HCT116 (cell line): ENCODE measurements at regions not wholly inside any gene's neighbourhood (a gene's known extent, or its start where the extent isn't known, plus 50 kb on each side); places are given as distances from the start of the nearest gene placed in this dataset.

Experiments used
- ATAC-seq: fragments of 200-7000 bp; cut with Tn5 transposase; 2 replicates; pipeline ENCODE4 v1.9.1; 2020; ENCODE audit warnings: mild to moderate bottlenecking, moderate library complexity
- BruUV-seq: library from RNA; stranded (reverse); fragments of 400-500 nt; replicated peaks from 2 replicates; lab custom pipeline; 2021; lab: Mats Ljungman, UMichigan
- CTCF ChIA-PET: fragments of 300-600 bp; sonication (Branson Sonifier 250); formaldehyde crosslinking; loops from one replicate; lab custom pipeline; 2021; ENCODE audit warnings: antibody characterized with exemption; lab: Charles Lee
- POLR2A ChIA-PET: fragments of 300-600, 350-600 bp; sonication (Branson Sonifier 250); formaldehyde crosslinking; loops from one replicate; lab custom pipeline; 2021; ENCODE audit warnings: antibody characterized with exemption; lab: Charles Lee
- RAD21 ChIA-PET, 2 experiments: fragments of 300-600 bp; sonication (Branson Sonifier 250); formaldehyde crosslinking; loops; one replicate each; lab custom pipeline; 2023; ENCODE audit warnings: low total read pairs in 2 of 2; ENCODE audit not compliant: uncharacterized antibody in 2 of 2, unreplicated experiment in 2 of 2, low non-redundant PET in 1 of 2; lab: Charles Lee
- DNase-seq: peaks from one replicate; pipeline ENCODE4 v3.0.0-alpha.2; 2010; ENCODE audit warnings: low read depth, low spot score
- H2AFZ ChIP-seq: fragments of 200-600 bp; shearing (Covaris generic), sonication (generic); 2 replicates; pipeline ENCODE4 v1.6.1; 2017; ENCODE audit warnings: low read depth, mixed run types, mixed read lengths, antibody characterized with exemption, low read length; ENCODE audit not compliant: poor library complexity, severe bottlenecking
- H3K27ac ChIP-seq: 2 replicates; pipeline ENCODE4 v1.5.1; 2012; ENCODE audit warnings: low read depth, low read length
- H3K27me3 ChIP-seq: fragments of 200-600 bp; sonication (generic); 2 replicates; pipeline ENCODE4 v1.6.1; 2016; ENCODE audit warnings: mixed run types, low read length, mixed read lengths; ENCODE audit not compliant: insufficient read depth
- H3K36me3 ChIP-seq, 2 experiments: fragments of 200-500 bp in 1 of 2; fragments of 200-600 bp in 1 of 2; sonication (Bioruptor generic) in 1 of 2; sonication (generic) in 1 of 2; 2 replicates each; pipeline versions ENCODE4 v1.5.1 to v1.6.1; 2014 to 2016; ENCODE audit warnings: low read length in 2 of 2, inconsistent platforms in 1 of 2, mixed read lengths in 1 of 2, mixed run types in 1 of 2; ENCODE audit not compliant: insufficient read depth in 2 of 2, control insufficient read depth in 1 of 2
- H3K4me1 ChIP-seq, 2 experiments: fragments of 200-600 bp in 1 of 2; sonication (generic) in 1 of 2; 2 replicates each; pipeline versions ENCODE4 v1.5.1 to v1.6.1; 2012 to 2017; ENCODE audit warnings: low read length in 2 of 2, inconsistent platforms in 1 of 2, mild to moderate bottlenecking in 1 of 2, mixed read lengths in 1 of 2, mixed run types in 1 of 2, moderate library complexity in 1 of 2; ENCODE audit not compliant: insufficient read depth in 2 of 2, control insufficient read depth in 1 of 2
- H3K4me2 ChIP-seq: fragments of 200-600 bp; sonication (generic); 2 replicates; pipeline ENCODE4 v1.6.1; 2017; ENCODE audit warnings: mixed run types, low read length, mixed read lengths
- H3K4me3 ChIP-seq, 2 experiments: fragments of 200-600 bp in 1 of 2; sonication (generic) in 1 of 2; replicated peaks in 1 of 2; 2 replicates each; pipeline ENCODE4 v1.5.1; 2011 to 2016; ENCODE audit warnings: low read length in 2 of 2, control low read depth in 1 of 2, low read depth in 1 of 2, mild to moderate bottlenecking in 1 of 2, mixed read lengths in 1 of 2, mixed run types in 1 of 2
- H3K79me2 ChIP-seq: fragments of 200-600 bp; sonication (generic); 2 replicates; pipeline ENCODE4 v1.6.1; 2017; ENCODE audit warnings: mild to moderate bottlenecking, mixed run types, low read length, moderate library complexity, mixed read lengths; ENCODE audit not compliant: insufficient read depth
- H3K9ac ChIP-seq: fragments of 200-600 bp; sonication (generic); 2 replicates; pipeline ENCODE4 v1.6.1; 2016; ENCODE audit warnings: low read length, mixed read lengths
- H3K9me2 ChIP-seq: fragments of 200-600 bp; sonication (generic), shearing (Covaris generic); 2 replicates; pipeline ENCODE4 v1.6.1; 2017; ENCODE audit warnings: mixed run types, mild to moderate bottlenecking, moderate library complexity; ENCODE audit not compliant: insufficient read depth
- H3K9me3 ChIP-seq, 2 experiments: fragments of 200-500 bp in 1 of 2; fragments of 200-600 bp in 1 of 2; sonication (Bioruptor generic) in 1 of 2; sonication (generic) in 1 of 2; 2 replicates each; pipeline ENCODE4 v1.6.1; 2014 to 2017; ENCODE audit warnings: low read length in 2 of 2, mixed read lengths in 2 of 2, inconsistent platforms in 1 of 2, low read depth in 1 of 2, mild to moderate bottlenecking in 1 of 2, mixed run types in 1 of 2, moderate library complexity in 1 of 2; ENCODE audit not compliant: control insufficient read depth in 1 of 2, insufficient read depth in 1 of 2
- H4K20me1 ChIP-seq: fragments of 200-600 bp; sonication (generic), shearing (Covaris generic); 2 replicates; pipeline ENCODE4 v1.6.1; 2017; ENCODE audit warnings: mixed run types, mild to moderate bottlenecking, moderate library complexity; ENCODE audit not compliant: insufficient read depth
- ATF3 ChIP-seq: IDR thresholded peaks from 2 replicates; pipeline ENCODE4 v1.6.1; 2012
- CBX3 ChIP-seq: IDR thresholded peaks from 2 replicates; pipeline ENCODE4 v1.6.1; 2012; ENCODE audit warnings: low read depth
- CEBPB ChIP-seq: IDR thresholded peaks from 2 replicates; pipeline ENCODE4 v1.6.1; 2012; ENCODE audit warnings: low read depth
- CTCF ChIP-seq, 3 experiments: fragments of 200-600 bp in 1 of 3; sonication (generic) in 1 of 3; IDR thresholded peaks in 2 of 3; conservative IDR thresholded peaks in 1 of 3; 2 replicates each; pipeline ENCODE4 v1.5.1; 2012 to 2017; ENCODE audit warnings: low read depth in 2 of 3, low read length in 2 of 3, antibody characterized with exemption in 1 of 3, borderline replicate concordance in 1 of 3, control low read depth in 1 of 3, mild to moderate bottlenecking in 1 of 3, mixed read lengths in 1 of 3, mixed run types in 1 of 3, moderate library complexity in 1 of 3; ENCODE audit not compliant: insufficient read depth in 1 of 3
- EGR1 ChIP-seq: IDR thresholded peaks from 2 replicates; pipeline ENCODE4 v1.6.1; 2012; ENCODE audit warnings: low read depth
- EZH2phosphoT487 ChIP-seq: fragments of 200-600 bp; IDR thresholded peaks from 2 replicates; pipeline ENCODE4 v1.6.1; 2018; ENCODE audit warnings: antibody characterized with exemption, borderline replicate concordance
- FOSL1 ChIP-seq: IDR thresholded peaks from 2 replicates; pipeline ENCODE4 v1.6.1; 2012; ENCODE audit warnings: low read depth
- JUND ChIP-seq: IDR thresholded peaks from 2 replicates; pipeline ENCODE4 v1.6.1; 2012
- POLR2A ChIP-seq: IDR thresholded peaks from 2 replicates; pipeline ENCODE4 v1.7.0; 2011; ENCODE audit warnings: borderline replicate concordance; ENCODE audit not compliant: insufficient read depth, insufficient read length; ENCODE audit errors: extremely low read depth
- RAD21 ChIP-seq: IDR thresholded peaks from 2 replicates; pipeline ENCODE4 v1.6.1; 2012; ENCODE audit warnings: low read depth, mild to moderate bottlenecking
- REST ChIP-seq: IDR thresholded peaks from 2 replicates; pipeline ENCODE4 v1.6.1; 2012; ENCODE audit warnings: low read depth
- SIN3A ChIP-seq: IDR thresholded peaks from 2 replicates; pipeline ENCODE4 v1.6.1; 2012; ENCODE audit warnings: low read depth
- SRF ChIP-seq: IDR thresholded peaks from 2 replicates; pipeline ENCODE4 v1.6.1; 2012; ENCODE audit warnings: low read depth
- TCF7L2 ChIP-seq: IDR thresholded peaks from 2 replicates; pipeline ENCODE4 v1.7.0; 2011; ENCODE audit warnings: borderline replicate concordance, inconsistent platforms; ENCODE audit not compliant: insufficient read depth, insufficient read length; ENCODE audit errors: extremely low read depth
- YY1 ChIP-seq: IDR thresholded peaks from 2 replicates; pipeline ENCODE4 v1.6.1; 2011; ENCODE audit warnings: low read length, low read depth, moderate library complexity, mild to moderate bottlenecking; ENCODE audit not compliant: insufficient replicate concordance; ENCODE audit errors: extremely low read depth
- ZFX ChIP-seq: fragments of 450-650 bp; IDR thresholded peaks from 2 replicates; pipeline ENCODE4 v1.6.1; 2017
- ZNF274 ChIP-seq: fragments of 200-500 bp; sonication (Bioruptor generic); IDR thresholded peaks from 2 replicates; pipeline ENCODE4 v1.6.1; 2014; ENCODE audit warnings: mild to moderate bottlenecking, low read depth, low read length, inconsistent platforms
- intact Hi-C: fragments of 100-400 bp; cut with micrococcal nuclease; formaldehyde crosslinking; loops from 2 replicates; pipeline ENCODE4 v1.10.0; 2022

- Histone ChIP-seq H3K9me3 (no peaks in the 10 kb centered on the region), H3K9me2 (no peaks in the 10 kb centered on the region), H3K79me2 (no peaks in the 10 kb centered on the region), H3K27ac (no peak overlapping the region), H3K4me1 (no peaks in the 10 kb centered on the region), H3K4me3 (no peak overlapping the region), H3K36me3 (no peaks in the 10 kb centered on the region), H4K20me1 (no peaks in the 10 kb centered on the region), H3K27me3 (no peaks in the 10 kb centered on the region), H3K9ac (no peak overlapping the region), H2AFZ (no peak overlapping the region), H3K4me2 (no peak overlapping the region)
- no TSS peak for BruUV-seq
- ChIA-PET POLR2A (no interaction called here), CTCF (no interaction called here), RAD21 (no interaction called here)
- ATAC-seq (no peak), DNase-seq (no peak)
- intact Hi-C loops, result no loop called here
- no peak for TF ChIP-seq SRF
- TF ChIP-seq CEBPB, result no peak
- TF ChIP-seq ATF3, result no peak
- TF ChIP-seq CBX3, result no peak
- no peak for TF ChIP-seq TCF7L2
- no peak for TF ChIP-seq JUND
- no peak for TF ChIP-seq CTCF (IDR thresholded peaks at IDR 0.05 in 2 of 3, conservative IDR thresholded peaks at IDR 0.05 in 1 of 3; ENCODE audit: borderline replicate concordance in 1 of 3, insufficient read depth in 1 of 3, low read depth in 2 of 3, low read length in 2 of 3)
- TF ChIP-seq SIN3A, result no peak
- TF ChIP-seq EGR1, result no peak
- TF ChIP-seq REST, result no peak
- no peak for TF ChIP-seq ZFX
- TF ChIP-seq YY1, result no peak
- TF ChIP-seq ZNF274, result no peak
- no peak for TF ChIP-seq EZH2phosphoT487
- no peak for TF ChIP-seq POLR2A
- TF ChIP-seq RAD21, result no peak
- no peak for TF ChIP-seq FOSL1
These were observed 245.8 kb upstream of the MEOX2 start for GRCh38 chr7:15932318-15932717.
